GM12865 (cell line): ENCODE measurements at regions not wholly inside any gene's neighbourhood (a gene's known extent, or its start where the extent isn't known, plus 50 kb on each side); places are given as distances from the start of the nearest gene placed in this dataset.

Experiments used
- DNase-seq: peaks from one replicate; pipeline ENCODE4 v3.0.0; 2010; ENCODE audit warnings: low read depth
- H3K4me3 ChIP-seq: 2 replicates; pipeline ENCODE4 v1.5.1; 2011; ENCODE audit warnings: mild to moderate bottlenecking, low read depth, low read length, control low read depth
- CTCF ChIP-seq: IDR thresholded peaks from 2 replicates; pipeline ENCODE4 v1.5.1; 2011; ENCODE audit warnings: low read length, control low read depth, low read depth, inconsistent platforms; ENCODE audit not compliant: insufficient read depth; ENCODE audit errors: missing control alignments

- H3K4me3 ChIP-seq = no peak overlapping the region
- no peak for TF ChIP-seq CTCF
- DNase-seq = no peak
These were observed 539.8 kb upstream of the RAB6C start for GRCh38 chr2:129439406-129440302.

- no peak for TF ChIP-seq CTCF
- DNase-seq = no peak
- no peak overlapping the region for H3K4me3 ChIP-seq
These were observed 537.9 kb upstream of the RAB6C start for GRCh38 chr2:129441610-129442009.

GRCh38 chr2:129443235-129443864 is 536.1 kb upstream of the RAB6C start:
- TF ChIP-seq CTCF = no peak
- DNase-seq = no peak
- H3K4me3 ChIP-seq = no peak overlapping the region

- H3K4me3 ChIP-seq = no peak overlapping the region
- TF ChIP-seq CTCF = no peak
- DNase-seq = no peak
These were observed 535.4 kb upstream of the RAB6C start for GRCh38 chr2:129443865-129444739.

- no peak for DNase-seq
- H3K4me3 ChIP-seq = no peak overlapping the region
- TF ChIP-seq CTCF = no peak
These were observed 534.7 kb upstream of the RAB6C start for GRCh38 chr2:129444751-129445150.

- no peak for DNase-seq
- no peak for TF ChIP-seq CTCF
- H3K4me3 ChIP-seq = no peak overlapping the region
These were observed 522.8 kb upstream of the RAB6C start for GRCh38 chr2:129456691-129457090.
